Tibial nerve (tissue), 4 donors: ENCODE measurements at regions not wholly inside any gene's neighbourhood (a gene's known extent, or its start where the extent isn't known, plus 50 kb on each side); places are given as distances from the start of the nearest gene placed in this dataset.

Source experiments
- CTCF ChIP-seq, 5 experiments: fragments of 200-600 bp in 3 of 5; fragments of 450-650 bp in 2 of 5; sonication (generic) in 3 of 5; IDR thresholded peaks; one replicate each; pipeline ENCODE4 v1.5.1; 2016 to 2019; ENCODE audit warnings: antibody characterized with exemption in 5 of 5, mild to moderate bottlenecking in 3 of 5, moderate library complexity in 2 of 5
- EP300 ChIP-seq, 2 donors: sonication (generic); formaldehyde crosslinking; IDR thresholded peaks; one replicate each; pipeline ENCODE4 v1.6.1; 2017; ENCODE audit warnings: antibody characterized with exemption in 2 of 2, mild to moderate bottlenecking in 1 of 2
- POLR2A ChIP-seq, 2 donors: fragments of 450-650 bp; IDR thresholded peaks; one replicate each; pipeline ENCODE4 v1.6.1; 2017; ENCODE audit warnings: antibody characterized with exemption in 2 of 2, mild to moderate bottlenecking in 2 of 2, moderate library complexity in 2 of 2

- TF ChIP-seq POLR2A (IDR thresholded peaks at IDR 0.05): no peak
- no peak for TF ChIP-seq CTCF (IDR thresholded peaks at IDR 0.05)
- TF ChIP-seq EP300 (IDR thresholded peaks at IDR 0.05): no peak
Measured at GRCh38 chr13:104657196-104657595, 1591.0 kb upstream of the SLC10A2 start.
